ENCODE measurements at regions not wholly inside any gene's neighbourhood (a gene's known extent, or its start where the extent isn't known, plus 50 kb on each side); places are given as distances from the start of the nearest gene placed in this dataset.

- H3K4me1 ChIP-seq = no peaks in the 10 kb centered on the region
- no peaks in the 10 kb centered on the region for H3K36me3 ChIP-seq
- intact Hi-C loops (cut with DNase I; ENCODE audit: low total_unique reads) = no loop called here
- no peak for DNase-seq
- no peaks in the 10 kb centered on the region for H3K9me3 ChIP-seq
- TF ChIP-seq POLR2A (IDR thresholded peaks at IDR 0.05) (no peak), CTCF (IDR thresholded peaks at IDR 0.05) (no peak)
- H3K4me3 ChIP-seq = no peak overlapping the region
- no peak overlapping the region for H3K27ac ChIP-seq
- no peaks in the 10 kb centered on the region for H3K27me3 ChIP-seq
These were observed 506.3 kb upstream of the RAG2 start for GRCh38 chr11:37104380-37104779.

GRCh38 chr11:37100008-37100407, 502.0 kb upstream of the RAG2 start:
- DNase-seq = no peak
- TF ChIP-seq POLR2A (IDR thresholded peaks at IDR 0.05) = no peak
- TF ChIP-seq CTCF (IDR thresholded peaks at IDR 0.05) = no peak
- Histone ChIP-seq H3K9me3 (no peaks in the 10 kb centered on the region), H3K36me3 (no peaks in the 10 kb centered on the region), H3K4me1 (no peaks in the 10 kb centered on the region), H3K4me3 (no peak overlapping the region), H3K27me3 (no peaks in the 10 kb centered on the region), H3K27ac (no peak overlapping the region)
- intact Hi-C loops (cut with DNase I; ENCODE audit: low total_unique reads) = no loop called here

- TF ChIP-seq CTCF (IDR thresholded peaks at IDR 0.05) = no peak
- H3K9me3 ChIP-seq = no peaks in the 10 kb centered on the region
- no peak for DNase-seq
These were observed 494.5 kb upstream of the RAG2 start for GRCh38 chr11:37092487-37092886.

GRCh38 chr11:37089439-37089838, 491.4 kb upstream of the RAG2 start:
- H3K27ac ChIP-seq = no peak overlapping the region
- no peaks in the 10 kb centered on the region for H3K9me3 ChIP-seq
- H3K36me3 ChIP-seq = no peaks in the 10 kb centered on the region
- intact Hi-C loops (cut with DNase I; ENCODE audit: low total_unique reads) = no loop called here
- H3K4me3 ChIP-seq = no peak overlapping the region
- no peaks in the 10 kb centered on the region for H3K4me1 ChIP-seq
- no peak for TF ChIP-seq POLR2A (IDR thresholded peaks at IDR 0.05)
- TF ChIP-seq CTCF (IDR thresholded peaks at IDR 0.05) = no peak
- DNase-seq = no peak
- no peaks in the 10 kb centered on the region for H3K27me3 ChIP-seq

More at GRCh38 chr11:37092487-37092886, 494.5 kb upstream of the RAG2 start:
- intact Hi-C loops (cut with DNase I; ENCODE audit: low total_unique reads) = no loop called here
- Histone ChIP-seq H3K4me1 (no peaks in the 10 kb centered on the region), H3K27me3 (no peaks in the 10 kb centered on the region), H3K36me3 (no peaks in the 10 kb centered on the region), H3K27ac (no peak overlapping the region), H3K4me3 (no peak overlapping the region)

GRCh38 chr11:37088573-37088910, 490.5 kb upstream of the RAG2 start:
- Histone ChIP-seq H3K27me3 (no peaks in the 10 kb centered on the region), H3K9me3 (no peaks in the 10 kb centered on the region), H3K4me1 (no peaks in the 10 kb centered on the region), H3K27ac (no peak overlapping the region), H3K36me3 (no peaks in the 10 kb centered on the region), H3K4me3 (no peak overlapping the region)
- intact Hi-C loops (cut with DNase I; ENCODE audit: low total_unique reads) = no loop called here
- DNase-seq = no peak
- TF ChIP-seq CTCF (IDR thresholded peaks at IDR 0.05) (no peak), POLR2A (IDR thresholded peaks at IDR 0.05) (no peak)

Data from uterus (tissue), 3 donors.